SK-N-SH (cell line): ENCODE measurements at regions not wholly inside any gene's neighbourhood (a gene's known extent, or its start where the extent isn't known, plus 50 kb on each side); places are given as distances from the start of the nearest gene placed in this dataset.

ENCODE experiments used
- CTCF ChIA-PET: fragments of 300-600, 350-600 bp; formaldehyde crosslinking; extraction: SDS; loops from one replicate; lab custom pipeline; 2021; lab: Yijun Ruan, JAX
- POLR2A ChIA-PET: fragments of 350-600 bp; sonication (Branson Sonifier 250); formaldehyde crosslinking; extraction: SDS; loops from one replicate; lab custom pipeline; 2020; ENCODE audit warnings: antibody characterized with exemption, inconsistent platforms; lab: Yijun Ruan, JAX
- DNase-seq: peaks from one replicate; pipeline ENCODE4 v3.0.0; 2012
- H2AFZ ChIP-seq: fragments of 200-600 bp; sonication (generic); 2 replicates; pipeline ENCODE4 v1.8.1; 2016; ENCODE audit warnings: antibody characterized with exemption, mild to moderate bottlenecking, low read depth
- H3F3A ChIP-seq: fragments of 200-600 bp; sonication (generic); replicated peaks from 2 replicates; pipeline ENCODE3; 2016; ENCODE audit warnings: antibody characterized with exemption, mild to moderate bottlenecking; ENCODE audit not compliant: insufficient read depth
- H3K27ac ChIP-seq, 2 experiments: fragments of 200-500 bp in 1 of 2; fragments of 200-600 bp in 1 of 2; sonication (Bioruptor generic) in 1 of 2; sonication (generic), shearing (Covaris generic) in 1 of 2; 2 replicates each; pipeline versions ENCODE4 v1.5.1 to v1.6.1; 2014 to 2016; ENCODE audit warnings: low read depth in 2 of 2, inconsistent platforms in 1 of 2, low read length in 1 of 2, mild to moderate bottlenecking in 1 of 2, mixed read lengths in 1 of 2
- H3K27me3 ChIP-seq: fragments of 200-600 bp; sonication (generic), shearing (Covaris generic); 2 replicates; pipeline ENCODE4 v1.6.1; 2016; ENCODE audit warnings: mixed run types; ENCODE audit not compliant: insufficient read depth
- H3K36me3 ChIP-seq, 2 experiments: fragments of 200-500 bp in 1 of 2; fragments of 200-600 bp in 1 of 2; sonication (Bioruptor generic) in 1 of 2; sonication (generic) in 1 of 2; replicated peaks in 1 of 2; 2 replicates each; pipeline versions ENCODE3 to v1.5.1; 2014 to 2016; ENCODE audit warnings: low read length in 1 of 2, mild to moderate bottlenecking in 1 of 2; ENCODE audit not compliant: insufficient read depth in 2 of 2, control insufficient read depth in 1 of 2
- H3K4me1 ChIP-seq, 2 experiments: fragments of 200-500 bp in 1 of 2; fragments of 200-600 bp in 1 of 2; sonication (Bioruptor generic) in 1 of 2; sonication (generic), shearing (Covaris generic) in 1 of 2; 2 replicates each; pipeline versions ENCODE4 v1.5.1 to v1.6.1; 2014 to 2016; ENCODE audit warnings: low read depth in 1 of 2, low read length in 1 of 2, mixed run types in 1 of 2; ENCODE audit not compliant: insufficient read depth in 2 of 2, control insufficient read depth in 1 of 2
- H3K4me2 ChIP-seq: fragments of 200-600 bp; sonication (generic), shearing (Covaris generic); 2 replicates; pipeline ENCODE4 v1.6.1; 2017; ENCODE audit warnings: mixed run types
- H3K4me3 ChIP-seq, 2 experiments: fragments of 200-500 bp in 1 of 2; fragments of 200-600 bp in 1 of 2; sonication (Bioruptor generic) in 1 of 2; sonication (generic), shearing (Covaris generic) in 1 of 2; 2 replicates each; pipeline versions ENCODE4 v1.5.1 to v1.8.1; 2014 to 2016; ENCODE audit warnings: low read depth in 2 of 2, inconsistent platforms in 1 of 2, low read length in 1 of 2, mild to moderate bottlenecking in 1 of 2, mixed read lengths in 1 of 2, moderate library complexity in 1 of 2
- H3K79me2 ChIP-seq: fragments of 200-600 bp; sonication (generic); 2 replicates; pipeline ENCODE4 v1.8.1; 2017; ENCODE audit warnings: mild to moderate bottlenecking; ENCODE audit not compliant: insufficient read depth
- H3K9ac ChIP-seq: fragments of 200-600 bp; sonication (generic); 2 replicates; pipeline ENCODE4 v1.6.1; 2017; ENCODE audit warnings: mixed run types
- H3K9me2 ChIP-seq: fragments of 200-600 bp; sonication (generic); 2 replicates; pipeline ENCODE4 v1.6.1; 2017; ENCODE audit warnings: mixed run types
- H3K9me3 ChIP-seq: fragments of 200-600 bp; sonication (generic); 2 replicates; pipeline ENCODE4 v1.6.1; 2017; ENCODE audit warnings: mixed run types, mild to moderate bottlenecking, moderate library complexity
- H4K20me1 ChIP-seq: fragments of 200-600 bp; sonication (generic); 2 replicates; pipeline ENCODE4 v1.6.1; 2017; ENCODE audit warnings: mild to moderate bottlenecking, mixed run types; ENCODE audit not compliant: insufficient read depth
- CHD2 ChIP-seq: fragments of 150-350 bp; IDR thresholded peaks from 2 replicates; pipeline ENCODE4 v1.6.1; 2018; ENCODE audit warnings: low read length; ENCODE audit not compliant: partially characterized antibody
- ELF1 ChIP-seq: IDR thresholded peaks from 2 replicates; pipeline ENCODE4 v1.4.0; 2012
- EZH2phosphoT487 ChIP-seq: fragments of 200-600 bp; sonication (generic); IDR thresholded peaks from 2 replicates; pipeline ENCODE4 v1.6.1; 2017; ENCODE audit warnings: low read depth, mixed run types, mild to moderate bottlenecking, antibody characterized with exemption, moderate library complexity, borderline replicate concordance
- FOSL2 ChIP-seq: IDR thresholded peaks from 2 replicates; pipeline ENCODE4 v1.4.0; 2012; ENCODE audit warnings: low read depth, mild to moderate bottlenecking, moderate library complexity, borderline replicate concordance
- FOXJ3 ChIP-seq: sonication (generic); formaldehyde crosslinking; IDR thresholded peaks from 2 replicates; pipeline ENCODE4 v1.5.1; 2020; ENCODE audit warnings: mild to moderate bottlenecking, missing genetic modification reagents
- GABPA ChIP-seq: IDR thresholded peaks from 2 replicates; pipeline ENCODE4 v1.4.0; 2012; ENCODE audit warnings: low read depth, mild to moderate bottlenecking
- GATA2 ChIP-seq: sonication (generic); formaldehyde crosslinking; IDR thresholded peaks from 2 replicates; pipeline ENCODE4 v1.5.0; 2020; ENCODE audit warnings: mild to moderate bottlenecking, missing genetic modification reagents
- MXI1 ChIP-seq: IDR thresholded peaks from 2 replicates; pipeline ENCODE4 v1.6.1; 2012; ENCODE audit warnings: mild to moderate bottlenecking, low read depth, low read length, improper control_type of control experiment
- NFIC ChIP-seq: IDR thresholded peaks from 2 replicates; pipeline ENCODE4 v1.4.0; 2012; ENCODE audit warnings: borderline replicate concordance
- RAD21 ChIP-seq: IDR thresholded peaks from 2 replicates; pipeline ENCODE4 v1.6.1; 2012; ENCODE audit warnings: mild to moderate bottlenecking, low read length
- RXRA ChIP-seq: IDR thresholded peaks from 2 replicates; pipeline ENCODE4 v1.4.0; 2012; ENCODE audit warnings: low read depth, mild to moderate bottlenecking, borderline replicate concordance
- SIN3A ChIP-seq: IDR thresholded peaks from 2 replicates; pipeline ENCODE4 v1.6.1; 2012; ENCODE audit warnings: low read depth, mild to moderate bottlenecking, low read length, moderate library complexity, borderline replicate concordance
- SMC3 ChIP-seq: IDR thresholded peaks from 2 replicates; pipeline ENCODE4 v1.6.1; 2012; ENCODE audit warnings: low read depth, low read length, improper control_type of control experiment
- TAF1 ChIP-seq: IDR thresholded peaks from 2 replicates; pipeline ENCODE4 v1.6.1; 2012; ENCODE audit warnings: low read depth, mild to moderate bottlenecking, low read length, moderate library complexity, borderline replicate concordance
- TEAD4 ChIP-seq: IDR thresholded peaks from 2 replicates; pipeline ENCODE4 v1.4.0; 2012; ENCODE audit warnings: mild to moderate bottlenecking, borderline replicate concordance; ENCODE audit not compliant: insufficient read depth
- WGBS: methylation state at CpG from one replicate; pipeline ENCODE4 v1.1.6; 2017; ENCODE audit warnings: low lambda C conversion rate; 5-methylcytosine and 5-hydroxymethylcytosine counted together
- TF ChIP-seq, protein P1 (sequence below): IDR thresholded peaks from 2 replicates; pipeline ENCODE4; 2012
- TF ChIP-seq, protein P2 (sequence below): IDR thresholded peaks from 2 replicates; pipeline ENCODE4 v1.6.1; 2012; ENCODE audit warnings: mild to moderate bottlenecking, low read depth, low read length, moderate library complexity

DNA sequence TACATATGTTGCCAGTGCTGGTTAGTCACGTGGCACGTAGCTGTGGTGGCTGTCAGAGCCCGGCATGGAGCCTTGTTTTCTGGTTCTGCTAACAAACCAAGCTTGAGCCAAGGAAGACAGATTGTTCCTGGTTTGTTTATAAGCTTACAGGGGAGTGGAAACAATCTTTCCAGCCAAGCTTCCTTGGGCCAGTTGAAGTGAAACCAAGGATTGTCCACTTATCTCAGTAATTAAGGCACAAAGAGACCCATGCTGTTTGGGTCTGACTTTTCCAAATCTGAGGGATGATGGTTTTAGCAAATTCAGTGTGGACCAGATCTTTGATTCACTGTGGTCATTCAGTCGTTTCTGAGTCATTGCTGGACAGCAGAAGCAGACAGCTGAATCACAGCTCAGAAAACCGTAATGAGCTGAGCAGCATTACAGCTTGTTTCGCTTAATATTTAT is 297.3 kb upstream of the COBL start (continued):
- no peak for TF ChIP-seq GATA2 (CRISPR knock-in tag)

DNA sequence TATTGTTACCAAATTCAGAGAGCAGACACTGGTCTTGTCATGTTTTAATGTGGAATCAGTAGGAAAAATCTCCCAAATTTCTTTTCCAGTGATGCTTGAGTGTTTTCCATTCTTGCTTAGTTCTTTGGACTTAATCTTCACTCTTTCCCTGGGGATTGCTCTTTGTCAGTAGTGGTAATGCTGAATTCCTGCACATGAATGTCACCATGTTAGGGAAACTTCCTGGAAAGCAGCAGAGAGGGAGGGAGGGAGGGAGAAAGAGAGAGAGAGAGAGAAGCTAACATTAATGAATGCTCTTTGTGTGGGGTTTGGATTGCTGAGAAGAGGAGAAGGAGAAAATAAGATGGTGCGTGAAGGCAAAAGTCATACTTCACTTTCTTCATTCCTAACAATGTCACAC is 295.3 kb upstream of the COBL start:
- CTCF ChIA-PET = no interaction called here
- H3K9me2 ChIP-seq = no peaks in the 10 kb centered on the region
- POLR2A ChIA-PET = no interaction called here
- H3K79me2 ChIP-seq = no peaks in the 10 kb centered on the region
- H3F3A ChIP-seq = no peaks in the 10 kb centered on the region
- no peak for DNase-seq
- peaks cover 3% of the 10 kb centered on the region; the same call in 1 of the 2 replicates for H3K9me3 ChIP-seq
- H3K27me3 ChIP-seq = no peaks in the 10 kb centered on the region
- H3K4me1 ChIP-seq = no peaks in the 10 kb centered on the region
- no peak overlapping the region for H3K4me3 ChIP-seq
- H3K9ac ChIP-seq = no peak overlapping the region
- 7% methylated on average over 1 of the region's 1 CpG for WGBS
- no peaks in the 10 kb centered on the region for H4K20me1 ChIP-seq
- no peak overlapping the region for H3K4me2 ChIP-seq
- no peak overlapping the region for H3K27ac ChIP-seq
- no peak overlapping the region for H2AFZ ChIP-seq
- no peaks in the 10 kb centered on the region for H3K36me3 ChIP-seq
- TF ChIP-seq SMC3 = no peak
- TF ChIP-seq NFIC = no peak
- TF ChIP-seq, protein P1, sequence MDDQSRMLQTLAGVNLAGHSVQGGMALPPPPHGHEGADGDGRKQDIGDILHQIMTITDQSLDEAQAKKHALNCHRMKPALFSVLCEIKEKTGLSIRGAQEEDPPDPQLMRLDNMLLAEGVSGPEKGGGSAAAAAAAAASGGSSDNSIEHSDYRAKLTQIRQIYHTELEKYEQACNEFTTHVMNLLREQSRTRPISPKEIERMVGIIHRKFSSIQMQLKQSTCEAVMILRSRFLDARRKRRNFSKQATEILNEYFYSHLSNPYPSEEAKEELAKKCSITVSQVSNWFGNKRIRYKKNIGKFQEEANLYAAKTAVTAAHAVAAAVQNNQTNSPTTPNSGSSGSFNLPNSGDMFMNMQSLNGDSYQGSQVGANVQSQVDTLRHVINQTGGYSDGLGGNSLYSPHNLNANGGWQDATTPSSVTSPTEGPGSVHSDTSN = no peak
- TF ChIP-seq, protein P2, sequence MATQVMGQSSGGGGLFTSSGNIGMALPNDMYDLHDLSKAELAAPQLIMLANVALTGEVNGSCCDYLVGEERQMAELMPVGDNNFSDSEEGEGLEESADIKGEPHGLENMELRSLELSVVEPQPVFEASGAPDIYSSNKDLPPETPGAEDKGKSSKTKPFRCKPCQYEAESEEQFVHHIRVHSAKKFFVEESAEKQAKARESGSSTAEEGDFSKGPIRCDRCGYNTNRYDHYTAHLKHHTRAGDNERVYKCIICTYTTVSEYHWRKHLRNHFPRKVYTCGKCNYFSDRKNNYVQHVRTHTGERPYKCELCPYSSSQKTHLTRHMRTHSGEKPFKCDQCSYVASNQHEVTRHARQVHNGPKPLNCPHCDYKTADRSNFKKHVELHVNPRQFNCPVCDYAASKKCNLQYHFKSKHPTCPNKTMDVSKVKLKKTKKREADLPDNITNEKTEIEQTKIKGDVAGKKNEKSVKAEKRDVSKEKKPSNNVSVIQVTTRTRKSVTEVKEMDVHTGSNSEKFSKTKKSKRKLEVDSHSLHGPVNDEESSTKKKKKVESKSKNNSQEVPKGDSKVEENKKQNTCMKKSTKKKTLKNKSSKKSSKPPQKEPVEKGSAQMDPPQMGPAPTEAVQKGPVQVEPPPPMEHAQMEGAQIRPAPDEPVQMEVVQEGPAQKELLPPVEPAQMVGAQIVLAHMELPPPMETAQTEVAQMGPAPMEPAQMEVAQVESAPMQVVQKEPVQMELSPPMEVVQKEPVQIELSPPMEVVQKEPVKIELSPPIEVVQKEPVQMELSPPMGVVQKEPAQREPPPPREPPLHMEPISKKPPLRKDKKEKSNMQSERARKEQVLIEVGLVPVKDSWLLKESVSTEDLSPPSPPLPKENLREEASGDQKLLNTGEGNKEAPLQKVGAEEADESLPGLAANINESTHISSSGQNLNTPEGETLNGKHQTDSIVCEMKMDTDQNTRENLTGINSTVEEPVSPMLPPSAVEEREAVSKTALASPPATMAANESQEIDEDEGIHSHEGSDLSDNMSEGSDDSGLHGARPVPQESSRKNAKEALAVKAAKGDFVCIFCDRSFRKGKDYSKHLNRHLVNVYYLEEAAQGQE = no peak
- no peak for TF ChIP-seq FOXJ3
- TF ChIP-seq SIN3A = no peak
- no peak for TF ChIP-seq GABPA

DNA sequence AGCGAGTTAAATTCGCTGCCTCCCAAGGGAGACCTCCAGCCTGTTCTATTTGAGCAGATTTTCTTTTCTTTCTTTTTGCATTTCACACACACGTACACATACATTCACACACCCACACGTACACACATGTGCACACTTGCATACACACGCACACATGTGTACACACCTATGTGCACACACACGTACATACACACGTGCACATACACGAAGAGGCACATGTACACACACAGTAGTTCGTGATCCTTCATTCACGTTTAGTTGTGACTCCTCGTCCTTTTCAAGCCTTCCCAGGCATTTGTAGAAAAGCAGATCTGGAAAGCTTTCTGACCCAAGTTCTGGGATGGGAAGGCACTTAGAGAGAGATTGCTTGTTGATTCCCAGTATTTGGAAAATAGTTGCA is 290.8 kb upstream of the COBL start:
- Histone ChIP-seq H2AFZ (no peak overlapping the region), H3F3A (no peaks in the 10 kb centered on the region), H3K27me3 (no peaks in the 10 kb centered on the region), H4K20me1 (no peaks in the 10 kb centered on the region), H3K9me2 (no peaks in the 10 kb centered on the region), H3K27ac (no peak overlapping the region), H3K36me3 (no peaks in the 10 kb centered on the region), H3K9me3 (peaks cover 8% of the 10 kb centered on the region; the same call in 1 of the 2 replicates), H3K4me2 (no peak overlapping the region), H3K4me3 (no peak overlapping the region), H3K79me2 (no peaks in the 10 kb centered on the region), H3K9ac (no peak overlapping the region), H3K4me1 (no peaks in the 10 kb centered on the region)
- POLR2A ChIA-PET = no interaction called here
- CTCF ChIA-PET = no interaction called here
- no peak for DNase-seq
- WGBS = 42% methylated on average over 11 of the region's 11 CpGs
- TF ChIP-seq NFIC = no peak
- no peak for TF ChIP-seq EZH2phosphoT487
- TF ChIP-seq, protein P1 = no peak
- TF ChIP-seq FOSL2 = no peak
- no peak for TF ChIP-seq SIN3A
- TF ChIP-seq TEAD4 = no peak
- no peak for TF ChIP-seq MXI1
- TF ChIP-seq TAF1 = no peak
- no peak for TF ChIP-seq RAD21
- no peak for TF ChIP-seq RXRA
- TF ChIP-seq SMC3 = no peak
- no peak for TF ChIP-seq ELF1
- no peak for TF ChIP-seq CHD2
